Right atrium auricular region (tissue), 2 donors: ENCODE measurements at regions not wholly inside any gene's neighbourhood (a gene's known extent, or its start where the extent isn't known, plus 50 kb on each side); places are given as distances from the start of the nearest gene placed in this dataset.

ENCODE experiments used
- DNase-seq: peaks from one replicate; pipeline ENCODE4 v3.0.0-alpha.2; 2019; ENCODE audit warnings: low spot score
- H3K27ac ChIP-seq, 2 donors: fragments of 200-600 bp; sonication (generic); 1 replicate in 1 of 2; 2 replicates in 1 of 2; pipeline ENCODE4 v1.5.1; 2016 to 2019
- H3K27me3 ChIP-seq, 2 donors: fragments of 200-600 bp; sonication (generic); one replicate each; pipeline versions ENCODE4 v1.5.1 to v1.6.0; 2017 to 2019
- H3K36me3 ChIP-seq: fragments of 200-600 bp; sonication (generic); one replicate; pipeline ENCODE4 v1.5.1; 2016
- H3K4me1 ChIP-seq, 2 donors: fragments of 200-600 bp; sonication (generic); one replicate each; pipeline versions ENCODE4 v1.5.1 to v1.6.0; 2017 to 2019
- H3K4me3 ChIP-seq, 2 donors: fragments of 200-600 bp; sonication (generic); 1 replicate in 1 of 2; 2 replicates in 1 of 2; pipeline ENCODE4 v1.5.1; 2017 to 2019; ENCODE audit warnings: mild to moderate bottlenecking in 1 of 2, moderate library complexity in 1 of 2
- H3K9me3 ChIP-seq, 2 donors: fragments of 200-600 bp; sonication (generic); one replicate each; pipeline ENCODE4 v1.5.1; 2019
- CTCF ChIP-seq, 2 donors: fragments of 200-600 bp; sonication (generic); IDR thresholded peaks; one replicate each; pipeline ENCODE4 v1.5.1; 2019; ENCODE audit warnings: antibody characterized with exemption in 2 of 2

GRCh38 chr1:173107696-173108095 lies 57.0 kb upstream of the TNFSF18 start:
- Histone ChIP-seq H3K9me3 (peaks cover 5 to 19% of the 10 kb centered on the region in 2 donors), H3K27me3 (no peaks in the 10 kb centered on the region), H3K4me1 (no peaks in the 10 kb centered on the region), H3K27ac (no peak overlapping the region), H3K36me3 (no peaks in the 10 kb centered on the region), H3K4me3 (no peak overlapping the region)
- no peak for TF ChIP-seq CTCF (IDR thresholded peaks at IDR 0.05)
- DNase-seq, result no peak

GRCh38 chr1:173103006-173103405 lies 52.3 kb upstream of the TNFSF18 start:
- TF ChIP-seq CTCF (IDR thresholded peaks at IDR 0.05), result no peak
- Histone ChIP-seq H3K27me3 (no peaks in the 10 kb centered on the region), H3K27ac (no peak overlapping the region), H3K9me3 (peaks cover 5 to 17% of the 10 kb centered on the region in 2 donors), H3K4me1 (no peaks in the 10 kb centered on the region), H3K36me3 (no peaks in the 10 kb centered on the region), H3K4me3 (no peak overlapping the region)
- no peak for DNase-seq

GRCh38 chr1:173101589-173101988 lies 50.8 kb upstream of the TNFSF18 start:
- Histone ChIP-seq H3K4me1 (no peaks in the 10 kb centered on the region), H3K9me3 (peaks cover 5 to 16% of the 10 kb centered on the region in 2 donors), H3K27me3 (no peaks in the 10 kb centered on the region), H3K4me3 (no peak overlapping the region), H3K27ac (no peak overlapping the region), H3K36me3 (no peaks in the 10 kb centered on the region)
- DNase-seq, result no peak
- TF ChIP-seq CTCF (IDR thresholded peaks at IDR 0.05), result no peak

GRCh38 chr1:173100476-173101107 lies 49.9 kb upstream of the TNFSF18 start:
- Histone ChIP-seq H3K27ac (no peak overlapping the region), H3K9me3 (peaks cover 5 to 16% of the 10 kb centered on the region in 2 donors), H3K4me3 (no peak overlapping the region), H3K27me3 (no peaks in the 10 kb centered on the region), H3K36me3 (no peaks in the 10 kb centered on the region), H3K4me1 (no peaks in the 10 kb centered on the region)
- no peak for DNase-seq
- no peak for TF ChIP-seq CTCF (IDR thresholded peaks at IDR 0.05)
